K562 (cell line): ENCODE measurements at regions not wholly inside any gene's neighbourhood (a gene's known extent, or its start where the extent isn't known, plus 50 kb on each side); places are given as distances from the start of the nearest gene placed in this dataset.

Experiments
- ATAC-seq: fragments of 200-7000 bp; cut with Tn5 transposase; 3 replicates; pipeline ENCODE4 v1.9.1; 2020; ENCODE audit warnings: moderate library complexity
- BruUV-seq: library from RNA; stranded (reverse); fragments of 400-500 nt; replicated peaks from 2 replicates; lab custom pipeline; 2021; lab: Mats Ljungman, UMichigan
- CTCF ChIA-PET: fragments of 300-600 bp; formaldehyde crosslinking; extraction: SDS; loops from one replicate; lab custom pipeline; 2021; ENCODE audit warnings: low intra/inter-chr PET ratio; lab: Yijun Ruan, JAX
- POLR2A ChIA-PET: fragments of 300-600, 350-650 bp; sonication (Branson Sonifier 250); formaldehyde crosslinking; extraction: SDS; loops from one replicate; lab custom pipeline; 2021; ENCODE audit warnings: antibody characterized with exemption, inconsistent platforms; lab: Yijun Ruan, JAX
- DNase-seq, 4 experiments: peaks; one replicate each; pipeline versions ENCODE4 v3.0.0 to v3.0.0-alpha.2; 2011 to 2018; ENCODE audit warnings: low spot score in 3 of 4, mixed read lengths in 3 of 4; ENCODE audit errors: extremely low read depth in 1 of 4
- FAIRE-seq: peaks from 2 replicates; lab custom pipeline; 2011; peaks lifted over from hg19 to GRCh38; lab: Jason Lieb, UNC
- H2AFZ ChIP-seq: 2 replicates; pipeline ENCODE4 v1.6.0; 2011; ENCODE audit warnings: low read depth, low read length, control low read depth, inconsistent platforms
- H3K27ac ChIP-seq: fragments of 200-600 bp; 3 replicates; pipeline ENCODE4 v1.8.0; 2011; ENCODE audit warnings: low read depth, mild to moderate bottlenecking, control low read depth, inconsistent platforms, low read length, moderate library complexity, mixed read lengths; ENCODE audit errors: extremely low read depth
- H3K27me3 ChIP-seq, 2 experiments: fragments of 300-600 bp in 1 of 2; 2 replicates in 1 of 2; 3 replicates in 1 of 2; pipeline versions ENCODE4 v1.6.0 to v1.8.0; 2011; ENCODE audit warnings: inconsistent platforms in 2 of 2, low read length in 2 of 2, mild to moderate bottlenecking in 1 of 2, mixed read lengths in 1 of 2, moderate library complexity in 1 of 2; ENCODE audit not compliant: control insufficient read depth in 2 of 2, insufficient read depth in 2 of 2
- H3K36me3 ChIP-seq: fragments of 300-600 bp; 3 replicates; pipeline ENCODE4 v1.8.0; 2011; ENCODE audit warnings: mild to moderate bottlenecking, low read length, inconsistent platforms; ENCODE audit not compliant: control insufficient read depth, insufficient read depth
- H3K4me1 ChIP-seq, 2 experiments: fragments of 200-600 bp in 1 of 2; replicated peaks in 1 of 2; 2 replicates in 1 of 2; 3 replicates in 1 of 2; pipeline versions ENCODE4 v1.5.1 to v1.8.0; 2011; ENCODE audit warnings: inconsistent platforms in 2 of 2, low read length in 2 of 2, mild to moderate bottlenecking in 1 of 2, mixed read lengths in 1 of 2, moderate library complexity in 1 of 2; ENCODE audit not compliant: control insufficient read depth in 2 of 2, insufficient read depth in 2 of 2
- H3K4me2 ChIP-seq: 2 replicates; pipeline ENCODE4 v1.6.1; 2011; ENCODE audit warnings: low read length, control low read depth, inconsistent platforms, mixed read lengths; ENCODE audit not compliant: insufficient read depth
- H3K4me3 ChIP-seq: fragments of 200-600 bp; sonication (generic), shearing (Covaris generic); 2 replicates; pipeline ENCODE4 v1.5.1; 2016; ENCODE audit warnings: control low read depth, inconsistent platforms
- H3K79me2 ChIP-seq: fragments of 200-600 bp; 3 replicates; pipeline ENCODE4 v1.8.0; 2011; ENCODE audit warnings: low read length, inconsistent platforms; ENCODE audit not compliant: control insufficient read depth, insufficient read depth
- H3K9ac ChIP-seq, 2 experiments: 2 replicates each; pipeline versions ENCODE4 v1.6.0 to v1.6.1; 2011; ENCODE audit warnings: low read depth in 2 of 2, low read length in 2 of 2, control low read depth in 1 of 2, inconsistent platforms in 1 of 2, mild to moderate bottlenecking in 1 of 2, mixed read lengths in 1 of 2; ENCODE audit not compliant: insufficient read depth in 1 of 2
- H3K9me1 ChIP-seq: one replicate; pipeline ENCODE4 v1.6.0; 2011; ENCODE audit warnings: inconsistent platforms, mild to moderate bottlenecking, low read length, moderate library complexity; ENCODE audit not compliant: control insufficient read depth, insufficient read depth
- H3K9me3 ChIP-seq: replicated peaks from 2 replicates; pipeline ENCODE4 v1.5.1; 2011; ENCODE audit warnings: low read depth, low read length, inconsistent platforms; ENCODE audit not compliant: control insufficient read depth, insufficient read depth
- H4K20me1 ChIP-seq: replicated peaks from 2 replicates; pipeline ENCODE4 v1.6.1; 2011; ENCODE audit warnings: low read length, inconsistent platforms, mixed read lengths; ENCODE audit not compliant: control insufficient read depth, insufficient read depth
- CBFB ChIP-seq: sonication (generic); formaldehyde crosslinking; IDR thresholded peaks from 2 replicates; pipeline ENCODE4 v1.4.0; 2020; ENCODE audit warnings: mild to moderate bottlenecking, missing genetic modification reagents
- CREB3L1 ChIP-seq: fragments of 450-650 bp; IDR thresholded peaks from 2 replicates; pipeline ENCODE4 v1.6.1; 2014; ENCODE audit warnings: low read depth, mild to moderate bottlenecking, moderate library complexity, borderline replicate concordance
- GTF3C2 ChIP-seq: IDR thresholded peaks from 3 replicates; pipeline ENCODE4 v1.6.1; 2011; ENCODE audit warnings: borderline replicate concordance, mild to moderate bottlenecking, moderate library complexity; ENCODE audit not compliant: insufficient read length; ENCODE audit errors: extremely low read depth
- SRF ChIP-seq, 2 experiments: fragments of 250-450, 450-650 bp in 1 of 2; sonication (Bioruptor Pico) in 1 of 2; sonication (generic) in 1 of 2; formaldehyde crosslinking; IDR thresholded peaks; 2 replicates each; pipeline versions ENCODE4 v1.5.0 to v1.5.1; 2020 to 2022; ENCODE audit warnings: mild to moderate bottlenecking in 1 of 2, missing genetic modification reagents in 1 of 2
- ZNF395 ChIP-seq: fragments of 200-800 bp; sonication (Bioruptor generic); IDR thresholded peaks from 2 replicates; pipeline ENCODE4 v1.6.1; 2017; ENCODE audit warnings: missing genetic modification characterization, missing compliant biosample characterization
- ZNF561 ChIP-seq: fragments of 450-650 bp; formaldehyde crosslinking; conservative IDR thresholded peaks from 2 replicates; pipeline ENCODE4 v1.4.0; 2020; ENCODE audit warnings: mild to moderate bottlenecking, moderate library complexity
- WGBS: fragments of 100-300 bp; shearing (Covaris generic); methylation state at CpG from one replicate; pipeline ENCODE4 v1.1.6; 2016; ENCODE audit warnings: low coverage, mixed read lengths; ENCODE audit not compliant: insufficient coverage; ENCODE audit errors: missing lambda C conversion rate; 5-methylcytosine and 5-hydroxymethylcytosine counted together
- in situ Hi-C: fragments of 300-500 bp; cut with MboI; formaldehyde crosslinking; loops from 4 replicates; pipeline ENCODE4 v1.15.0; 2018; ENCODE audit warnings: inconsistent platforms, mixed read lengths
- intact Hi-C: fragments of 100-400 bp; cut with micrococcal nuclease; formaldehyde crosslinking; loops from 2 replicates; pipeline ENCODE4 v1.14.2; 2022
- TF ChIP-seq, protein P1 (sequence below): fragments of 450-650 bp; formaldehyde crosslinking; conservative IDR thresholded peaks from 2 replicates; pipeline ENCODE4 v1.4.0; 2022; ENCODE audit warnings: mild to moderate bottlenecking, missing genetic modification characterization
- TF ChIP-seq, protein P2 (sequence below): sonication (generic); IDR thresholded peaks from 2 replicates; pipeline ENCODE4 v1.6.1; 2016
- TF ChIP-seq, protein P3 (sequence below): fragments of 250-450 bp; sonication (Bioruptor Pico); IDR thresholded peaks from 2 replicates; pipeline ENCODE4 v1.5.0; 2021; ENCODE audit warnings: mild to moderate bottlenecking, moderate library complexity

DNA sequence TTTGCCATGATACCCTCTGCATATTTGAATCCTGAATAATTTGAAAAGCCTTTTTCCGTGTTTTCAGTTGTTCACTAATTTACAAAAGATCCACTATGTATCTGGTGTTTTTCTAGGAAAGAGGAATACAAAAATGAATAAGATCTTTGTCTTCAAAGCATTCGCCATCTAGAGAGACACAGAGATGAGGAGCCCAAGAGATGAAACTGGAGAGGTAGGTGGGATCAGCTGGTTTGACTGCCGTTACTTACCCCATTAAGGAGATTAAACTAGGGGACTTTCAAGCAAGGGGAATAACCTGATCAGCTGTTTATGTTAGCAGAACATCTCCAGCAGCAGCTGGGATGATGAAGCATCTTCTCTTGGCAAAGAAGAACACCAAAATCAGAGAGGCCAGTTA lies 150.2 kb upstream of the SATB2 start:
- H3K9me3 ChIP-seq, result no peaks in the 10 kb centered on the region
- no peak overlapping the region for H2AFZ ChIP-seq
- H3K9ac ChIP-seq, result no peak overlapping the region
- H4K20me1 ChIP-seq, result no peaks in the 10 kb centered on the region
- 0% methylated on average over 3 of the region's 3 CpGs for WGBS
- CTCF ChIA-PET, result no interaction called here
- H3K9me1 ChIP-seq, result no peaks in the 10 kb centered on the region
- H3K27me3 ChIP-seq, result peaks cover 0 to 11% of the 10 kb centered on the region in 2 experiments; a peak in 3 of 5 replicates
- H3K27ac ChIP-seq, result no peak overlapping the region
- H3K36me3 ChIP-seq, result no peaks in the 10 kb centered on the region
- no peaks in the 10 kb centered on the region for H3K79me2 ChIP-seq
- POLR2A ChIA-PET, result no interaction called here
- in situ Hi-C loops (no loop called here), intact Hi-C loops (loop anchor here (10.0 kb wide), 1 partner anchor 127 kb away; no protein-coding TSS in a partner anchor)
- no TSS peak for BruUV-seq
- H3K4me2 ChIP-seq, result no peak overlapping the region
- FAIRE-seq (no peak), ATAC-seq (no peak), DNase-seq (no peak)
- peaks cover 0 to 6% of the 10 kb centered on the region in 2 experiments; a peak in 3 of 5 replicates for H3K4me1 ChIP-seq
- H3K4me3 ChIP-seq, result no peak overlapping the region
- TF ChIP-seq CREB3L1 (no peak), CBFB (CRISPR knock-in tag) (no peak), GTF3C2 (no peak), ZNF395 (CRISPR knock-in tag) (no peak), ZNF561 (no peak), SRF (CRISPR knock-in tag; IDR thresholded peaks at IDR 0.05) (no peak)
- TF ChIP-seq, protein P1, sequence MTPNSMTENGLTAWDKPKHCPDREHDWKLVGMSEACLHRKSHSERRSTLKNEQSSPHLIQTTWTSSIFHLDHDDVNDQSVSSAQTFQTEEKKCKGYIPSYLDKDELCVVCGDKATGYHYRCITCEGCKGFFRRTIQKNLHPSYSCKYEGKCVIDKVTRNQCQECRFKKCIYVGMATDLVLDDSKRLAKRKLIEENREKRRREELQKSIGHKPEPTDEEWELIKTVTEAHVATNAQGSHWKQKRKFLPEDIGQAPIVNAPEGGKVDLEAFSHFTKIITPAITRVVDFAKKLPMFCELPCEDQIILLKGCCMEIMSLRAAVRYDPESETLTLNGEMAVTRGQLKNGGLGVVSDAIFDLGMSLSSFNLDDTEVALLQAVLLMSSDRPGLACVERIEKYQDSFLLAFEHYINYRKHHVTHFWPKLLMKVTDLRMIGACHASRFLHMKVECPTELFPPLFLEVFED (CRISPR knock-in tag), result no peak
- TF ChIP-seq, protein P2, sequence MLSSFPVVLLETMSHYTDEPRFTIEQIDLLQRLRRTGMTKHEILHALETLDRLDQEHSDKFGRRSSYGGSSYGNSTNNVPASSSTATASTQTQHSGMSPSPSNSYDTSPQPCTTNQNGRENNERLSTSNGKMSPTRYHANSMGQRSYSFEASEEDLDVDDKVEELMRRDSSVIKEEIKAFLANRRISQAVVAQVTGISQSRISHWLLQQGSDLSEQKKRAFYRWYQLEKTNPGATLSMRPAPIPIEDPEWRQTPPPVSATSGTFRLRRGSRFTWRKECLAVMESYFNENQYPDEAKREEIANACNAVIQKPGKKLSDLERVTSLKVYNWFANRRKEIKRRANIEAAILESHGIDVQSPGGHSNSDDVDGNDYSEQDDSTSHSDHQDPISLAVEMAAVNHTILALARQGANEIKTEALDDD, result no peak
- TF ChIP-seq, protein P3, sequence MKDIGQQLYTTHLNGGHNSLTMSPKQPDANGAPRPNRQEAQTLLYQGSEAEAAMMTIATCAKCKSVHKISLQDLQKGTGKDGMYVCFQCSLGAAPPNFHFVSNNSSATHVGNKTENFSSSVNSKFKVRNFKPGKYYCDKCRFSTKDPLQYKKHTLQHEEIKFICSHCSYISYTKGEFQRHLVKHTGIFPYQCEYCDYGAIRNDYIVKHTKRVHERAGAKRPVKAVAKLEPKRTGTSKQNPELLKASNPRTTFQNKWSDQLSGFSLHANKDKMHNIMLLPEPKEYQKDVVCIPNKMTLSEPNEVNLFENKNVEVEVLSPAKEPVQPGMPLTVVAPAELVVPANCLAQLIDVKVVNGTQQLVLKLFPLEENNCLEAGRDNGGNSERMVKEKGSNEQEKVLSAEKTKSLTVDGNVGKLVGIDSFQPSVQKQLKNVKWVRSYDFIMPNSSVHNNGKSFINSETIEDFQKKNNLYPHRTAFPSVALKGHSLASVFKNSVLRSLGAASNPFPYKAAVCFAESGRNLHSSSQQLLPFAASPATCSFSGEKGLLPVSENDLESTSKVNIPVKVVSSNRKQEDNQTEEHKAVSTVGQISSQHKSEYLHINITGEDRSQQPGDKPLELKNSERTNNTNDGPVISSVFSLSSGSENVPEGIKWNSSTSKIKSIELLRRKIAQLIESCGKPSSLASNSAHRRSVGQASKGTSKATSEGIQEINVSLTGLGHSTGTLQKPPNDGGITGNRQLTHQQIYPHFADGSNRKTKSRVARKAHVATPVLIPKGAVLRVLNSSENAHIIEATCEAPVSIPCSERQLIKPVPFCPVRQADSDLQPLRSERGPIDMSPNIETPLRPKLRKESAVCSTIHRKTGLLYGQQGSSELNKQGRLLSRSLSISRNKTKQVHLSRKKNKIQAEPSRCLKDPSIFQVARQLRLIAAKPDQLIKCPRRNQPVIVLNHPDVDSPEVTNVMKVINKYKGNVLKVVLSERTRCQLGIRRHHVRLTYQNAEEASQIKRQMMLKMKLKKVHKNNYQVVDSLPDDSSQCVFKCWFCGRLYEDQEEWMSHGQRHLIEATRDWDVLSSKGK (CRISPR knock-in tag), result no peak
